Hepatocyte (in vitro differentiated cells): ENCODE measurements at regions not wholly inside any gene's neighbourhood (a gene's known extent, or its start where the extent isn't known, plus 50 kb on each side); places are given as distances from the start of the nearest gene placed in this dataset.

Experiments used
- EZH2 ChIP-seq: fragments of 200-600 bp; sonication (generic); IDR thresholded peaks from 2 replicates; pipeline ENCODE4 v1.6.1; 2016; ENCODE audit warnings: antibody characterized with exemption, mild to moderate bottlenecking, borderline replicate concordance
- EZH2phosphoT487 ChIP-seq: fragments of 200-600 bp; sonication (generic); IDR thresholded peaks from one replicate; pipeline ENCODE4 v1.6.1; 2018; ENCODE audit warnings: antibody characterized with exemption, mild to moderate bottlenecking, low read depth, moderate library complexity; ENCODE audit not compliant: unreplicated experiment, severe bottlenecking
- TF ChIP-seq, protein P1 (sequence below): fragments of 200-600 bp; sonication (generic); IDR thresholded peaks from 2 replicates; pipeline ENCODE4 v1.5.1; 2016; ENCODE audit warnings: antibody characterized with exemption, mild to moderate bottlenecking; ENCODE audit not compliant: poor library complexity

GRCh38 chr6:78551361-78551760 is 316.0 kb upstream of the IRAK1BP1 start:
- TF ChIP-seq, protein P1, sequence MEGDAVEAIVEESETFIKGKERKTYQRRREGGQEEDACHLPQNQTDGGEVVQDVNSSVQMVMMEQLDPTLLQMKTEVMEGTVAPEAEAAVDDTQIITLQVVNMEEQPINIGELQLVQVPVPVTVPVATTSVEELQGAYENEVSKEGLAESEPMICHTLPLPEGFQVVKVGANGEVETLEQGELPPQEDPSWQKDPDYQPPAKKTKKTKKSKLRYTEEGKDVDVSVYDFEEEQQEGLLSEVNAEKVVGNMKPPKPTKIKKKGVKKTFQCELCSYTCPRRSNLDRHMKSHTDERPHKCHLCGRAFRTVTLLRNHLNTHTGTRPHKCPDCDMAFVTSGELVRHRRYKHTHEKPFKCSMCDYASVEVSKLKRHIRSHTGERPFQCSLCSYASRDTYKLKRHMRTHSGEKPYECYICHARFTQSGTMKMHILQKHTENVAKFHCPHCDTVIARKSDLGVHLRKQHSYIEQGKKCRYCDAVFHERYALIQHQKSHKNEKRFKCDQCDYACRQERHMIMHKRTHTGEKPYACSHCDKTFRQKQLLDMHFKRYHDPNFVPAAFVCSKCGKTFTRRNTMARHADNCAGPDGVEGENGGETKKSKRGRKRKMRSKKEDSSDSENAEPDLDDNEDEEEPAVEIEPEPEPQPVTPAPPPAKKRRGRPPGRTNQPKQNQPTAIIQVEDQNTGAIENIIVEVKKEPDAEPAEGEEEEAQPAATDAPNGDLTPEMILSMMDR = no peak
- no peak for TF ChIP-seq EZH2phosphoT487
- no peak for TF ChIP-seq EZH2
